ENCODE measurements at regions not wholly inside any gene's neighbourhood (a gene's known extent, or its start where the extent isn't known, plus 50 kb on each side); places are given as distances from the start of the nearest gene placed in this dataset.

DNA sequence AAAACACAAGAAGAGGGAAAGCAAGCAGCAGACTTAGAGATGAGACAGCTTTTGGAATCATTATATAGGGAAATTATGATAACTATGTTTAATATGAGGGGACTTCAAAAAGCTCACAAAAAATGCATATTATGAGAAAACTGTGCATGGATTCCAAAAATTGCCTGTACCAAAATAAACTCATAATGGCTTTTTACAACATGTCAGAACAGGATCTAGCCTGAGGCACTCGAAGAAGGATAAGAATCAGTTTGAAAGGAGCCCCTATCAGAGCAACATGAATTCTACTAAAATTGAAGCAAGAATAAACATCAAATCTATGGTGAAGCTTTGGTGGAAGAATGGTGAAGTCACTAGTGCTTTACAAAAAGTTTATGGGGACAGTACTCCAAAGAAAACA lies 187.4 kb downstream of the RDH14 start:
- H3K9me1 ChIP-seq (ENCODE audit: insufficient read depth, low read length) = no peaks in the 10 kb centered on the region
- WGBS, 2 experiments (ENCODE audit: extremely low coverage in 2 of 2, insufficient read length in 1 of 2) = no CpG with 5 or more reads among the region's 1 CpG
- no peak overlapping the region for H3K4me3 ChIP-seq (ENCODE audit: insufficient read depth, low read depth, low read length)
- no peak overlapping the region for H4K5ac ChIP-seq (ENCODE audit: low read depth, low read length)
- H3K9me3 ChIP-seq (ENCODE audit: control insufficient read depth, insufficient read depth, low read length) = no peaks in the 10 kb centered on the region
- no peak overlapping the region for H3K27ac ChIP-seq (ENCODE audit: insufficient read depth, low read length)
- H3K4me1 ChIP-seq (ENCODE audit: control insufficient read depth, insufficient read depth, low read length) = peaks cover 4% of the 10 kb centered on the region; the same call in 1 of the 2 replicates
- no peak overlapping the region for H3K4ac ChIP-seq (ENCODE audit: low read depth, low read length)
- POLR2A ChIA-PET (ENCODE audit: unreplicated experiment) = interaction anchor here (0.7 kb wide), 1 partner anchor 190 kb away, joined by 3 read pairs; no protein-coding TSS in a partner anchor
- no peak overlapping the region for H2AK9ac ChIP-seq (replicated peaks; ENCODE audit: low read depth, low read length, poor library complexity)
- H3K4me2 ChIP-seq (ENCODE audit: low read depth, low read length) = no peak overlapping the region
- BruUV-seq (replicated peaks) = no TSS peak
- CTCF ChIA-PET = interaction anchor here (0.7 to 0.8 kb wide), 3 partner anchors 16 to 1490 kb away, joined by 3 read pairs; no protein-coding TSS in a partner anchor
- H3K18ac ChIP-seq (ENCODE audit: low read depth, low read length) = no peak overlapping the region
- no peaks in the 10 kb centered on the region for H4K20me1 ChIP-seq (ENCODE audit: insufficient read depth, low read length)
- H2AFZ ChIP-seq (replicated peaks; ENCODE audit: low read length, poor library complexity) = no peak overlapping the region
- no peak overlapping the region for H4K91ac ChIP-seq (ENCODE audit: insufficient read depth, low read depth, low read length)
- no peaks in the 10 kb centered on the region for H3K79me1 ChIP-seq (ENCODE audit: low read depth in 1 of 2, low read length in 2 of 2)
- no peak overlapping the region for H3K14ac ChIP-seq (replicated peaks; ENCODE audit: low read depth, low read length)
- no peak overlapping the region for H2BK20ac ChIP-seq (ENCODE audit: low read depth, low read length)
- in situ Hi-C loops (cut with MboI; ENCODE audit: low sequenced_read_pairs) = loop anchor here (10.0 kb wide), 2 partner anchors 158 to 198 kb away; no protein-coding TSS in a partner anchor
- H4K8ac ChIP-seq (ENCODE audit: low read depth in 2 of 2, low read length in 2 of 2) = no peak overlapping the region
- no peak overlapping the region for H2BK5ac ChIP-seq (ENCODE audit: low read depth, low read length, poor library complexity, severe bottlenecking)
- H2BK15ac ChIP-seq (ENCODE audit: low read depth, low read length) = no peak overlapping the region
- dilution Hi-C loops (cut with HindIII; ENCODE audit: low sequenced_read_pairs, unreplicated experiment) = no loop called here
- no peak overlapping the region for H3K56ac ChIP-seq (ENCODE audit: extremely low read depth, insufficient read depth, low read length)
- intact Hi-C loops (cut with micrococcal nuclease) = no loop called here
- H3K27me3 ChIP-seq (ENCODE audit: control insufficient read depth, insufficient read depth, low read length) = no peaks in the 10 kb centered on the region
- H2AK5ac ChIP-seq (ENCODE audit: low read depth, low read length) = no peak overlapping the region
- no peaks in the 10 kb centered on the region for H3K36me3 ChIP-seq (ENCODE audit: control insufficient read depth, insufficient read depth, low read length)
- DNase-seq (no peak), ATAC-seq (ENCODE audit: low read depth) (no peak)
- no peak overlapping the region for H3K23ac ChIP-seq (ENCODE audit: low read depth, low read length)
- no peak overlapping the region for H3K9ac ChIP-seq (ENCODE audit: low read depth, low read length)
- TF ChIP-seq SMC3 (IDR thresholded peaks at IDR 0.05; ENCODE audit: low read depth, low read length) (no peak), CEBPB (IDR thresholded peaks at IDR 0.05; ENCODE audit: low read depth, low read length) (no peak), MAFK (IDR thresholded peaks at IDR 0.05; ENCODE audit: low read depth, low read length) (no peak), CHD1 (IDR thresholded peaks at IDR 0.05; ENCODE audit: low read depth, low read length) (no peak), MXI1 (IDR thresholded peaks at IDR 0.05; ENCODE audit: borderline replicate concordance, low read depth, low read length) (no peak), RAD21 (IDR thresholded peaks at IDR 0.05; ENCODE audit: low read length) (no peak), FOS (IDR thresholded peaks at IDR 0.05; ENCODE audit: low read depth, low read length) (no peak), MAZ (IDR thresholded peaks at IDR 0.05; ENCODE audit: borderline replicate concordance, low read depth, low read length) (no peak)
- TF ChIP-seq, protein P1, sequence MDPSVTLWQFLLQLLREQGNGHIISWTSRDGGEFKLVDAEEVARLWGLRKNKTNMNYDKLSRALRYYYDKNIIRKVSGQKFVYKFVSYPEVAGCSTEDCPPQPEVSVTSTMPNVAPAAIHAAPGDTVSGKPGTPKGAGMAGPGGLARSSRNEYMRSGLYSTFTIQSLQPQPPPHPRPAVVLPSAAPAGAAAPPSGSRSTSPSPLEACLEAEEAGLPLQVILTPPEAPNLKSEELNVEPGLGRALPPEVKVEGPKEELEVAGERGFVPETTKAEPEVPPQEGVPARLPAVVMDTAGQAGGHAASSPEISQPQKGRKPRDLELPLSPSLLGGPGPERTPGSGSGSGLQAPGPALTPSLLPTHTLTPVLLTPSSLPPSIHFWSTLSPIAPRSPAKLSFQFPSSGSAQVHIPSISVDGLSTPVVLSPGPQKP (IDR thresholded peaks at IDR 0.05; ENCODE audit: borderline replicate concordance, low read depth, low read length) = no peak
- H2BK120ac ChIP-seq (ENCODE audit: low read depth, low read length) = no peak overlapping the region

All from IMR-90 (cell line).